Neural progenitor cell (in vitro differentiated cells): ENCODE measurements at regions not wholly inside any gene's neighbourhood (a gene's known extent, or its start where the extent isn't known, plus 50 kb on each side); places are given as distances from the start of the nearest gene placed in this dataset.

Experiments
- CTCF ChIP-seq: fragments of 200-600 bp; sonication (generic); IDR thresholded peaks from 2 replicates; pipeline ENCODE4 v1.5.1; 2017; ENCODE audit warnings: antibody characterized with exemption, mild to moderate bottlenecking
- EZH2 ChIP-seq: fragments of 200-600 bp; sonication (generic); IDR thresholded peaks from 2 replicates; pipeline ENCODE4 v1.6.1; 2017; ENCODE audit warnings: antibody characterized with exemption, mild to moderate bottlenecking, moderate library complexity
- EZH2phosphoT487 ChIP-seq: fragments of 200-600 bp; sonication (generic); IDR thresholded peaks from 2 replicates; pipeline ENCODE4 v1.6.1; 2017; ENCODE audit warnings: antibody characterized with exemption

DNA sequence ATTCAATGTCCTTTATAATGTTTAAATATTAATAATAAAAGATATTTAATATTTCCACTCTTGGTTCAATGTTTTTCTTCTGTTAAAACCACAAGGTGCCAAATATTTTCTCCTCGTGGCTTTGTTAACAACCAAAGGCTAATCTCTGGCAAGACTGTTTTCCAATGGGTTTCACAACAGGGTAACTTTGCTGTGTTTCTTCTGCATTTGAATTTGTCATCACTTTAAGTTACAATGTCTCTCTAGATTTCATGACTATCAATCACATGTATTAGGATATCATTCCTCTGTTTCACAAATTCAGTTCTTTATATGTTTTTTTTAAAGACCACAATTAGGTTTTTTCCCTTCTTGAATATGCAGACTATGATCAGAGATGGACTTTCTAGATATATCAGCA lies 469.8 kb upstream of the ACVR2A start:
- TF ChIP-seq CTCF, result no peak
- TF ChIP-seq EZH2, result no peak
- no peak for TF ChIP-seq EZH2phosphoT487
